GM12891 (cell line): ENCODE measurements at regions not wholly inside any gene's neighbourhood (a gene's known extent, or its start where the extent isn't known, plus 50 kb on each side); places are given as distances from the start of the nearest gene placed in this dataset.
"Not testable (repeated sequence)": the region's sequence is repeated elsewhere in the genome, so short reads cannot be mapped to it uniquely, and the experiment has no call there.

Experiments used
- DNase-seq: peaks from one replicate; pipeline ENCODE4 v3.0.0; 2011; ENCODE audit warnings: low spot score; ENCODE audit not compliant: insufficient read length
- FAIRE-seq: peaks from 2 replicates; lab custom pipeline; 2011; peaks lifted over from hg19 to GRCh38; lab: Jason Lieb, UNC
- PAX5 ChIP-seq: IDR thresholded peaks from 2 replicates; pipeline ENCODE4 v1.6.1; 2011; ENCODE audit warnings: low read length, moderate library complexity, mild to moderate bottlenecking; ENCODE audit not compliant: insufficient read depth, severe bottlenecking
- POLR2A ChIP-seq: IDR thresholded peaks from 2 replicates; pipeline ENCODE4 v1.6.1; 2011; ENCODE audit warnings: low read depth, low read length, control low read depth
- POLR2AphosphoS5 ChIP-seq: IDR thresholded peaks from 2 replicates; pipeline ENCODE4 v1.6.1; 2011; ENCODE audit warnings: low read depth, low read length, control low read depth
- POU2F2 ChIP-seq: IDR thresholded peaks from 2 replicates; pipeline ENCODE4 v1.6.1; 2011; ENCODE audit warnings: low read depth, mild to moderate bottlenecking, control low read depth, low read length, moderate library complexity
- SPI1 ChIP-seq: IDR thresholded peaks from 2 replicates; pipeline ENCODE4 v1.6.1; 2011; ENCODE audit warnings: low read depth, low read length, control low read depth
- TAF1 ChIP-seq: IDR thresholded peaks from 2 replicates; pipeline ENCODE4 v1.6.1; 2011; ENCODE audit warnings: low read depth, low read length, control low read depth

GRCh38 chr18:78431606-78432005, 548.0 kb upstream of the SALL3 start:
- TF ChIP-seq PAX5 (no peak), POLR2AphosphoS5 (no peak), POU2F2 (no peak), SPI1 (no peak), POLR2A (no peak), TAF1 (no peak)
- no peak for DNase-seq
- no peak for FAIRE-seq

DNA sequence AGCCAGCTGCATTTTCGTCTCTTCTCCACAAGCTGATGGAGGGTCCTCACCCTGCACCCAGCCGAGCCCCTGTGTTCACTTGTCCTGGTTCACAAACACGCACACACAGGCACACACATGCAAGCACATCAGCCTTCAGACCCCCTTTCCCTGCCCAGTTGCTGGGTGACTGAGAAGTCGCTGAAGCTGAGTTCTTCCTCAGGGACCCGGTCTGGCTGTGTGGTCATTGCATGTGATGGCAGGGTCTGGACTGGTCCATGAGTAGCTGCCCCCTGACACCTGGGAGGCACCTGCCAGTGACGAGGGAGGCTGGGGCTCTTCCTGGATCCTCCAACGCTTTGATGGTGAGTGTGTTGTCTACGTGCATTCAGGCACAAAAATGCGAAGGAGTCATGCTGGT, 546.1 kb upstream of the SALL3 start:
- TF ChIP-seq PAX5 (no peak), POLR2AphosphoS5 (no peak), SPI1 (no peak), POLR2A (no peak), TAF1 (no peak), POU2F2 (no peak)
- DNase-seq, result no peak
- FAIRE-seq, result no peak

DNA sequence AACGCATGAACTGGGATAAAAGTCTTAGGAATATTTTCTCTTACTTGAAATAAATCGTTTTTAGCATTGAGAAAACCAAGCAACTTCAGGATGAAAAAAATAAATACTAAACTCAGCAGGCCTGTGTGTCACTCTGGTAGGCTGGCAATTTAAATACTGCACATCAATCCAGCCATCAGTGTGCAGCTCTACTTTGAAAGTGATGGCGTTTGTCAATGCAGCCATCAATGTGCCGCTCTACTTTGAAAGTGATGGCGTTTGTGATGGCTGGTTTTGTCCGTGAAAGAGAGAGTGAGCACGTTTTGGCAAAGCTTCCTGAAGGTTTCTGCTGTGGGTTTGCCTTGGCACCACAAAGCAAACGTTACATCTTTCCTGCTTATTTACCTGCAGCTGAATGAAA, 543.5 kb upstream of the SALL3 start:
- no peak for TF ChIP-seq SPI1
- no peak for TF ChIP-seq PAX5
- TF ChIP-seq POU2F2, result no peak
- TF ChIP-seq TAF1, result no peak
- no peak for TF ChIP-seq POLR2AphosphoS5
- no peak for TF ChIP-seq POLR2A
- FAIRE-seq, result no peak

GRCh38 chr18:78438235-78438634, 541.4 kb upstream of the SALL3 start:
- not testable (repeated sequence) for FAIRE-seq, DNase-seq

More for the DNA sequence above, 543.5 kb upstream of the SALL3 start:
- DNase-seq, result no peak

- DNase-seq, result no peak
- FAIRE-seq, result no peak
- TF ChIP-seq SPI1, result no peak
- TF ChIP-seq TAF1, result no peak
- TF ChIP-seq POU2F2, result no peak
- no peak for TF ChIP-seq POLR2A
- no peak for TF ChIP-seq POLR2AphosphoS5
- no peak for TF ChIP-seq PAX5
Observed at GRCh38 chr18:78445880-78446279, 533.7 kb upstream of the SALL3 start.

- TF ChIP-seq POU2F2 (no peak), TAF1 (no peak), POLR2AphosphoS5 (no peak), POLR2A (no peak), SPI1 (no peak), PAX5 (no peak)
- FAIRE-seq (no peak), DNase-seq (no peak)
Observed at GRCh38 chr18:78447211-78447610, 532.4 kb upstream of the SALL3 start.

DNA sequence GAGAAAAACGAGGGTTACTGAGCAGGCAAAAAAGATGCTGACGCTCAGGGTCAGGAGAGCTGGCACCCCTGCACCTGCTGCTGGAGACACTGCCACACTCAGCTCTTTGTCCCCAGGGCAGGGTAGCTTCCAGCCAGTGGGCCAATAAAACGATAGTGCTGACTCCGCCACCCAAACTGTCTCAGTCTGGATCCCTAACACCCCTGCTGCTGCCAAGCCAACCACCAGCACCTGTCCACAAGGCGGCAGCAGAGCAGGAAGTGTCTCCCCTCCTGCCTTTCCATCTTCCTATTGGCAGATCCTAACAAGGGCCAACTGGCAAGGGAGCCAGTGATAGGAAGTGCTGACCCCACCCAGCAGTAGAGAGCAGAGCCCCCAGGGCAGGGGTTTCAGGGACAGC, 531.5 kb upstream of the SALL3 start:
- TF ChIP-seq PAX5 (no peak), TAF1 (no peak), POLR2AphosphoS5 (no peak), POLR2A (no peak), POU2F2 (no peak), SPI1 (no peak)
- DNase-seq (no peak), FAIRE-seq (no peak)

DNA sequence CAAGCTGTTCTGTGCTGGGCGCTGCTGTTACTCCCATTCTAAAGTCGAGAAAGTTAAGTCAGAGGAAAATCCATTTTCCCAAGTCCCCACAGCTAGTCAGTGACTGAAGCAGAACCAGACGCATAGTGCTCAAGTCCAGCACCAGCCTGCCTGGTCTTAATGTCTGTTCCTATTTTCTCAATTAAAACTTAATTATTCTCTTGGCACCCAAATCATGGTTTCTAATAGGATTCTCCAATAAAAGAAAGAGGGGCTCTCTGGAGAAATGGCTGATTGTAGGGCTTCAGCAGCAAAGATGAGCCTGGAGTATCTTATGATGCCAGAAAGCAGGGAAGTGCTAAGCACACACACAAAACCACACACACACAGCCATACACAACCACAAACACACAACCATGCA, 531.0 kb upstream of the SALL3 start:
- no peak for FAIRE-seq

DNA sequence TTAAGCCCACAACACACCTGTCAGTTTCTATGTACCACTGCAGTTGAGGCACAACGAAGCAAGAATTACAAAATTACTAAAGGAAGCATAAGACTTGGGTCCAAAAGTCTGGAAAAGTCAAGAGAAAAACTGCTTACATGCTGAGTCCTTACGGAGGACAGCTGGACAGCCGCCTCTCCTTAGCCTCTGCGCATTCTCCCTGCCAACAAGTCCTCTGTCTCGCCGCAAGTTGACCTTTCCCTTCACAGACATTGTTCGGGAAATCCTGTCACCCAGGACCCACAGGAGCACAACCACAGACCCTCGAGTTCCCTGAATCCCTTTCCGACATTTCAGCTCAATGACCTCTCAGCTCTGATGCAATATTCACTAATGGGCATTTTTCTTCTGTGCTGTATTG, 525.4 kb upstream of the SALL3 start:
- FAIRE-seq (no peak), DNase-seq (no peak)
- TF ChIP-seq PAX5, result no peak
- TF ChIP-seq POU2F2, result no peak
- no peak for TF ChIP-seq POLR2A
- no peak for TF ChIP-seq SPI1
- TF ChIP-seq POLR2AphosphoS5, result no peak
- TF ChIP-seq TAF1, result no peak

More for the DNA sequence above, 531.0 kb upstream of the SALL3 start:
- DNase-seq, result no peak
- TF ChIP-seq POLR2AphosphoS5 (no peak), SPI1 (no peak)

DNA sequence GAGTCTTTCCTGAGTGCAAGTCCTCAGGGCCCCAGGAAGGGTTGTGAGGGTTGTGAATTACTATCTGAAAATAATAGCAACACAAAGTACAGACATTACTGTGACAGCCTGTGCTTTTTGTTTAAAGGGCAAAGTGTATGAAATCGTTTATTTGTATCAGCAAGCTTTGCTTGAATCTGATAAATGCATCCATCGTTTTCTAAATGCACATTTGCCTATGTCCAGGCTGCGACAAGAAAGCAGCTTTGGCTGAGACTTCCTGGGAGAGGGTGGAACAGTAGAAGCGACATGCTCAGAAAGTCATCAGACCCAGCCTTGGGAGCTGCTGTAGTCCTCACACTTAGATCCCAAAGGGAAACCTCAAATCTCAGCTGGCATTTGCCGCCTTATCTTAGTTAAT, 524.2 kb upstream of the SALL3 start:
- no peak for TF ChIP-seq POLR2A
- no peak for TF ChIP-seq PAX5
- no peak for TF ChIP-seq POLR2AphosphoS5
- no peak for TF ChIP-seq POU2F2
- TF ChIP-seq SPI1, result no peak
- TF ChIP-seq TAF1, result no peak
- no peak for DNase-seq
- FAIRE-seq, result no peak

- no peak for TF ChIP-seq POLR2A
- TF ChIP-seq PAX5, result no peak
- no peak for FAIRE-seq
- DNase-seq, result no peak
Observed at GRCh38 chr18:78457011-78457410, 522.6 kb upstream of the SALL3 start.
